ENCODE measurements at regions not wholly inside any gene's neighbourhood (a gene's known extent, or its start where the extent isn't known, plus 50 kb on each side); places are given as distances from the start of the nearest gene placed in this dataset.
"Not testable (repeated sequence)": the region's sequence is repeated elsewhere in the genome, so short reads cannot be mapped to it uniquely, and the experiment has no call there.

DNA sequence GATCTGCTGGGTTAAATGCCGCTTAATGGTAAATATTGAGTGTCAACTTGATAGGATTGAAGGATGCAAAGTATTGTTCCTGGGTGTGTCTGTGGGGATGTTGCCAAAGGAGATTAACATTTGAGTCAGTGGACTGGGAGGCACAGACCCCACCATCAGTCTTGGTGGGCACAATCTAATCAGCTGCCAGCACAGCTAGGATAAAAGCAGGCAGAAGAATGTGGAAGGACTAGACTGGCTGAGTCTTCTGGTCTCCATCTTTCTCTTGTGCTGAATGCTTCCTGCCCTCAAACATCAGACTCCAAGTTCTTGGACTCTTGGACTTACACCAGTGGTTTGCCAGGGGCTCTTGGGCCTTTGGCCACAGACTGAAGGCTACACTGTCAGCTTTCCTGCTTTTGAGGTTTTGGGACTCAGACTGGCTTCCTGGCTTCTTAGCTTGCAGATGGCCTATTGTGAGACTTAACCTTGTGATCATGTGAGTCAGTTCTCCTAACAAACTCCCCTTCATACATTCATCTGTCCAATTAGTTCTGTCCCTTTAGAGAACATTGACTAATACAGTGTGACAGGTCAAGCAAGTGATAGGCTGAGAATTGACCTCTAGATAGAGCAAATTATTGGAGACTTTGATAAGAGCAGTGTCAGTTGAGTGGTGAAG, 332.5 kb downstream of the DLEU7 start:
- not testable (repeated sequence) for DNase-seq

DNA sequence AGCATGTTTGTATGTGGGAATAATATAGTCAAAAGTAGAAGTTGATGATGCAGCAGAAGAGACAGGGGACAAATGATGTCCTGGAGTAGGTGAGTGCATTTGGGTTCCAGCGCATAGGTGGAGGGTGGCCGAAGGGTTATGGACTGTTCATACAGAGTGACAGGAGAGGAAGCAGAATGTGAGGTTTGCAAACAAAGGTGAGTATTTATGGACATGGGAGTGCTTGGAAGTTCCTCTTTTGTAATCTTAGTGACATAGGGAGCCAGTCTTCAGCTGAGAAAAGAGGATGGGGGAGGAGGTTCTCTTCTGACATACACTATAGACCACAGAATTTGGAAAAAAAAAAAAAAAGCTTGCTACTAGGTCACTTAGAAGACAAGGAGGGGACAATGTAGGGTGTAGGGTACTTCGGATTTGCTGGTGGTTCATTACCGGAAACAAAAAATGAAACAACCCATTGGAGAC, 331.6 kb downstream of the DLEU7 start:
- no peak for DNase-seq

DNA sequence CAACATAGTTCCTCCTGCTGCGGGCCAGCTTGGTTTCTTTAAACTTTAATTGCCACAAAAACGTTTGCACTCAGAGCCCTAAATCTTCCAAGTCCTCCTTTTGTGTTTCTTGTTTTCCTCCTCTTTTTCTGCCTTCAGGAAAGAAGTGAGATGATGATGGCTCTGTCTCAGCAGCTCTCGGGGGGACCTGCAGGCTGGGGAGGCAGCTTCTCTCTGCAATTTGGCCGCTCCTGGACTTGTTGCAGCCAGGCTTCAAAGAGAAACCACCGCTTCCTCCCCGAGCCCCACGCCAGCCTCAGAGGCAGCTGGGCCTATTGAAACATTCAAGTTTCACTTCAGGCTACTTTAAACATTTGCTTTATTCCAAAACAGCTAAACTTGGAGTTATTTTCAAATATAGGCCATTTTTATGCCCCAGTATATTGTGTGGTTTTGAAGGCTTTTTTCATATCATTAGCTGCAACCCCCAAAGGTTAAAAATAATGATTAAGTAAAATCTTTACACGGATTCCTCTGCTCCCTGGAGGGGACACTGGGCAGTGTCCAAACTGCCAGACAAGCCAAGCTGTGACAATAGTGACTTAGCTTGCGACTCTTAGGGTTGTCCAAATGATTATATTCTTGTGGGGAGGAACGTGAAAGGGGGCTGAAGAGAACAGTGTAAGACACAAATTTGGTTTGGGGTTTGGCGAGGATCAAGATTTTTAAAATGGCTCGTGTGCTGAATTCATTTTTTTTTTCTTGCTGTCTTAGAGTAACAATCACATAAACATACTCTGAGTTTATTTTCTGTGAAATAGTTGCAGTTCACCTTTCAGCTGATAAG, 330.8 kb downstream of the DLEU7 start:
- DNase-seq: no peak

DNA sequence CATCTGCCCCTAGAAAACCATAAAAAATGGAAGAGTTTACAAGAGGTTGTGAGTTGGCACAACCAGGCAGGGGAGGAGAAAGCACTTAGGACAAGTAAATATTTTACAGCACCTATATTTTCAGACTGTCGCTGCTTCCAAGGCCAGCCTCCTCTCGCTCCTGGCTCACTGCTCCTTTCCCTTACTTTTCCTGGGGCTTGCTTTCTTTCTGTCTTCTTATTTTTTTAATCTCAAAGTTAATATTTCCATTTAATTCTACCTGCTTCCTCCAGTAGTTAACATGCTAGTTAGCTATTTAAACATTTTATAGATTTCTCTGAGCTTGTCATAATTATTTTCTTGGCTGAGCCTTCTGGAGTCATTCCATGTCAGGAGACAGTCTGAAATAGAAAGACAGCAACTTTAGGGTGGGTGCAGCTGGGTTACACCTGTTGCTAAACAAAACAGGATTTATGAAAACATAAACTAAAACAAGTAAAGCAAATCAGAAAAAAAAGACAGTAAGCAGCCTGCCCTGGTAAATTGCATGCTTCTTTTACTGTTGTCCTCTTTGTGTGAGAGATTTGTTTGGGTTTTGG, 330.1 kb downstream of the DLEU7 start:
- DNase-seq: no peak

DNA sequence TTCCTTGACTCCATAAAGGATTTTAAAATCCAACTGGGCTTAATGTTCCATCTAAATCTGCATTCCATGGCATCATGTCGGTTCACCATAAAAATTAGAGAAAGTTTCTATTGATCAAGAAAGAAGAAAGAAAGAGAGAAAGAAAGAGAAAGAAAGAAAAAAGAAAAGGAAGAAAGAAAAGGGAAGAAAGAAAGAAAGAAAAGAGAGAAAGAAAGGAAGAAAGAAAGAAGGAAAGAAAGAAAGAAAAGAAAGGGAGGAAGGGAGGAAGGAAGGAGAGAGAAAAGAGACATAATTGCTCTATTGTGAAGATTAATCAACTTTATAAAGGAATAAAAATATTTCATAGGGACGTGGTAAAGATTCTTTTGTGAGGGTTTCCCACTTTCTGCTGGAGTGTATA, 329.2 kb downstream of the DLEU7 start:
- DNase-seq: no peak

DNA sequence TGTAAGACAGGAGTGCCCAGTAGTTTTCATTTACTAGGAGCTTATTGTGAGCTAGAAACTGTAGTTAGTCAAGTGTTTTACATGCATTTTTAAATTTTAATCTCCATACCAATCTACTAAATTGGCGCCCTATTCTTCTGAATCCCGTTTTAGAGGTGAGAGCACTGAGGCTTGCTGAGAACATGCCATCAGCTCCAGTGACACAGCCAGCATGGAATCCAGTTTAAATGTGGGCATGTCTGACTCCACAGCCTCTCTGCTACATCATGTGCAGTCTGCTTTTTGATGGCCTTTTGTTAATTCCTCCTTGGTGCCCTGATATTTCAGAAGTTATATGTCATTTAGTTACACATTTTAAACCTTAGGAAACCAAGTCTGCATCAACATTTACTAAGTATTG, 325.4 kb downstream of the DLEU7 start:
- DNase-seq: no peak

DNA sequence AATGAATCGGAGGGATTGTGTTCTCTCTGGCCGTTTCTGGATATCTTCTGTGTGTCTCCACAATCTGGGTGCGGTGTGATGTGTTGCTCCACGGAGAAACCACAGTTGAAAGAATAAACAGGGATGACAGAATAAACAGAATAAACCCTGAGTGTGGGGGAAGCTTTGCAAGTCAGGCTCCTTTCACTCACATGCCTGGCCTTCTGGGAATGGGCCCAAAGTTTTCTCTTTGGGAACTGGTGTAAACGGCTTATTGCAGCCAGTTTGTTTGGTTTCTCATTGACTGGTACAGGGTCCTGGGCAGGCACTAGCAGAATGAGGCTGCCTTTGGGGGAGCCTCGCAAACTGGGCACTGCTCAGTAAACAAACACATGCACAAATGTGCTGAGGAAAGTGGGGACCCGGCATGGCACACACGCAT, 324.7 kb downstream of the DLEU7 start:
- DNase-seq: no peak

DNA sequence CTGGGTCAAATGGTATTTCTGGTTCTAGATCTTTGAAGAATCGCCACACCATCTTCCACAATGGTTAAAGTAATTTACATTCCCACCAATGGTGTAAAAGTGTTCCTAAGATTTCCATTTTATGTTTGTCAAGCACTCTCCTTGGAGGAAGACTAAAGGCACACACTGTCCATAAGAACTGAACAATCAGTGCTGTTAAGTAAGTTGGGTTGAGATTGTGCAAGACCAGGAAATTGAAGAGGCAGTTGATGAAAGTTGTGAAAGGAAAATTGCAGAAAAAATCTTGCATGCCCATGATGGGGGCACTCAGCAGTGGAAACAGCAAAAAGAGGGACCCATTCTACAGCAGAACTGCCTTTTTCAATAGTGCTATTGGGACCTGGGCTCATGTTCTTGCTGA, 323.6 kb downstream of the DLEU7 start:
- no peak for DNase-seq

DNA sequence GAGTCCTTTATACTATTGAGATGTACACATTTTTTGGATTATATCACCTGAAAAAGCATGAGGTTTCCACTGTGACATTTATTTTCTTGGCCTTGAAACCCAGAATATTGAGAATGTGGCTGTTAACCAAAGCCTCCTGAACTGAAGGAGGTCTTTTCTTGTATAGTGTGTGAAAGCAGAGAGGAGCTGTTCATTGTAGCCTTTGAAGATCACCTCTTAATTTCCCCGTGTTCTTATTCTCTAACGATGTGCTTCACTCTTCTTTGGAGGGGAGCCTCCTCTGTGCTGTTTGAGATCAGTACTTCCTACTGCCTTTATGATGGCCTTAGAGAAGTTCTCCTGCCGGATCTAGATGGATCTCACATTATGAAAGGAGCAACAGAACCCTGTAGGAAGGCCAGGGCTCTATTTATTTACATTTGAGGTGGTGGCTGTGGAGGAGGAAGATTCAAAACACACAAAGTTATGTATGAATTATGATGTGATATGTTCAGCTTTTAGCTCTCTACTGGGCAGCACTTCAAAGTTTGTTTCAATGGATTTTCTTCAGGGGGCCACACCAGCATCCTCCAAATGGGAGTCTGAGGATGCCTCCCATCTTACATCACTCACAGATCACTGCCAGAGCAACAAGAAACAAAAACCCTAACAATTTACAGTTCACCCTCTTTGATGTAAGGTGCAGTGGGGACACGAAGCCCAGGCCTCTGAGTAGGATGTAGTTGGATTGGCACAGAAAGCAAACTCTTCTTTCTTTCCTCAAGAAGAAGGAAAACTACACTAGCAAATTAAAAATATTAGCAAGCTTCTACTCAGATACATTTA, 322.3 kb downstream of the DLEU7 start:
- no peak for DNase-seq

DNA sequence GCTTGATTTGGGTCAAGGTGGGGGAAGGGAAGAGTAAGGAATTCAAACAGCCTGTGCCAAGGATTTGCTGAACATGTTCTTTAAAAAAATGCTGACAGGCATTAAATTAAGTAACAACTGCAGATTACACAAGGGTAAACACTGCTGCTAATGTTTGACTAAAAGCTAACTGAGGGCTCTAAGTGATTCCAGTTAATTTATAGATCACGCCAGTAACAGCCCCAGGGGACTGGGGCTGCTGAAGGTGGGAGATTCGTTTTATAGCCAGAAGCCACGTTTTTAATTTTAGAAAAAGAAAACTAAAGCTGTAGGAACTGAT, 321.7 kb downstream of the DLEU7 start:
- no peak for DNase-seq

DNA sequence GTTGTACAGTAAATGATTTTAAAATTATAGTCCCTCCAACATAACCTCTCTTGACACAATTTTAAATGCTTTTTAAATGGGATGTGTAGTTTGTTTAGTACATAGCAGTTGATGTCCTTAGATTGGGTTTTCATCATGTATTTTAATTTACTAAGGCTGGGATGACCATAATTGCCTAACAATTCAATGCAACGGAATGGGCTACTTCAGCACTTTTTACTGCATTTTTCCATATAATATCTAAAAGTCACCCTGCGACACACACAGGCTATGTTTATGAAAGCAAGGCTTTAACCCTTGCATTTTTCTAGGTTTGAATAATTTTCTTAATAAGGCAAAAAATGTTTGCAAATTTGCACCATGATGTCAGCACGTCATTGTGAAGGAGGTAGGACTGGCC, 321.0 kb downstream of the DLEU7 start:
- no peak for DNase-seq

DNA sequence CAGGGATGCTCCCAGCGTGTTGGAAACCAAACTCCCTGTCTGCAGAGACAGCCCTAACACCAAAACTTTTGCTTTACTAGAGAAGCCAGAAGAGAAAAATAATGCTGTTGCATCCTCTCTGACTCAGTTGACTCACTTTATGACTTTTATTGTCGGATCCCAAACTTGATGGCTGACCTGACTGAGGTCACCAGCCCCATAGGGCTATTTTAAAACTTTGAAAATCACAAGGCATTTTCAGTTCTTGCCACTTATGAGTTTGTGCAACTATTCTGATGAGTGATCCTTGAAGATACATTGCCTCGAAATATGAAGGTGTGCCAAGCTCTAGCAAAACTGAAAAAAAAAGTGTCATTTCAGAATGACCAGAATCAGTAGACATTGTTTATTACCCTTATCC, 320.2 kb downstream of the DLEU7 start:
- DNase-seq: no peak

DNA sequence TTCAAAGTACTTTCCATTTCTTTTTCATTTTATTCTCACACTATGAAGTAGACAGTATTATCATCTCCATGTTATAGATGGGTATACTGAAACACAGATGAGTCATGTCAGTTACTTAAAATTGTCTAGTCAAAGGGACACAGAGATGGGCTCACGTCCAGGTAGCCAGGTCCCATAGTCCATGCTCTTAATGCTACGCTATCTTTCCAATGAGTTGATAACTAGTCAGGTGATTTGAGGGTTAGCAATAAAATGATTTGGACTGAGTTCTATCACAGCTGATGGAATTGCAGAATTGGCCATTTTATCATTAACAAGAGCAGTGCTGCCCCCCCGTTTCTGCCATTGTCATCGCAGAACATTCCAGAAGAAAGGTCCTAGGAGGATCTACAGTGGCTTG, 318.9 kb downstream of the DLEU7 start:
- DNase-seq: no peak

DNA sequence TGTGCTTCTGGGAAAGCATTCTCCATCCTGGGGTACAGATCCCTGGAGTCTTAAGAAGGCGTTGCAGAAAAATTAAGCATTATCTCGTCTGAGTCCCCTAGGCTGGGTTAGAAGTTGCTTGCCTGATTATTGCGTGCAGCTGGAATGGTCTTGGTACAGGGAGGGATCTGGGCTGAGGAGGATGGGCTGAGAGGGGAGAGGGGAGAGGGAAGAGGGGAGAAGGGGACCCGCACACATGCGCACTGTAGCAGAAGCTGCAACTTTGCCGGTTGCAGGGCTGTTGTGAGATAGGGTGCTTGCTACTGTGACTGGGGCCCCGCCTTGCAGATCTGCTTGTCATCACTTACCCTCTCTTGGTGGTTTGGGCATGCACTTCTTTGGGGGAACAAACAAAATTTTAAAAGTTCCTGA, 316.8 kb downstream of the DLEU7 start:
- no peak for DNase-seq

DNA sequence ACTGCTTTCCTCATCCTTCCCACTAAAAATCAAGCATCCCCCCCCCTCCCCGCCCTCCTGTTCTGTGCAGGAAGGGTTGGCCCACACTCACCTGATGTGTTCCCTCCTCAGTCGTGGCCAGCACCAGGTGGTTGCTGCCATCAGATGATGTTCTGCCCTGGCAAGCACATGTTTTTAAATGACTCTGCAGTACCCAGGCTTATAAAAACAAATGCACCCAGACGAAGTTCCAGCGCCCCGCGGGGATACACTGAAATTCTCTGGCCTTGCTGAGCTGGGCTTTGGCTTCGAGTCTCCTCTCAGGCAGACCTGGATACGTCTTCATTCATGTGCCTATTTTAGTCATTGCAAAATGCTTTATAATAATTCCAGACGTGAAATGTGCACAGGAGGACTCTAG, 316.3 kb downstream of the DLEU7 start:
- DNase-seq: no peak

DNA sequence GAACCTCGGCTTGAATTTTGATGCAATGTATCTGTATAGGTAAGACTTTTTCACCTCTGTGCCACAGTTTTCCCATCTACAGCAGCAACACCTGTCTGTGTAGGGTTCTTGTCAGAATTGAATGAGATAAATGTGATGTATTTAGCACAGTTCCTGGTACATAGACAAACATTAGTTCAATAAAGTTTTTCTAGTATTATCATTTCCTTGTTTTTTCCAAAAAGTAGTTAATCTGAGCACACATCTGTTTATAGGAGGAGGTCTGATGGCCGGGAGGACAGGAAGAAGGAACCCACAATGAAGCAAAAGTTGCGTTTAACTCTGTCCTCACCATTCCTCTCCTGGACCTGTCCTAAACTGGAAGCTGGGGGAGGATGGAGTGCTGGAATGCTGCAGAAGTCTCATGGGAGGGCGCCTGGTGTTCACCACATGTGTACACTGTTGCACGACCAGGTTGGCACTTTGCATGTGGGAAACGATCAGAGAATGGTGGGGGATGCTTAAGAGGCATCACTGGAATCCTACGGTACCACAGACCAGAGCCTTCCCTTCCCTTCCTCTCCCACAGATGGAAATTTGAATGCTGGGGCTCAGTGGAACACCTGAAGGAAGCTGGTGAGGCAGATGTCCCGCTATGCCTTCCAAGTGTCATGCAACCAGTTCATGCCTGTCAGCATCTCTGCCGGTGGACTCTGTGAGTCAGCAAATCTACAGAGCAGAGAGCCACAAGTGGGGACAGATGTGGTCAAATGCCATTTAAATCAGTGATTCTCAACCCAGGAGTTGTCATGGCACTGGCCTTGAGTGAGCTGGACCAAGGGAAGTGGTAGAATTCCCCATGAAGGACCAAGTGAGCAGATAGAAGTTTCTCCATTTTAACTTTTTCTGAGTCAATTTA, 315.6 kb downstream of the DLEU7 start:
- no peak for DNase-seq

DNA sequence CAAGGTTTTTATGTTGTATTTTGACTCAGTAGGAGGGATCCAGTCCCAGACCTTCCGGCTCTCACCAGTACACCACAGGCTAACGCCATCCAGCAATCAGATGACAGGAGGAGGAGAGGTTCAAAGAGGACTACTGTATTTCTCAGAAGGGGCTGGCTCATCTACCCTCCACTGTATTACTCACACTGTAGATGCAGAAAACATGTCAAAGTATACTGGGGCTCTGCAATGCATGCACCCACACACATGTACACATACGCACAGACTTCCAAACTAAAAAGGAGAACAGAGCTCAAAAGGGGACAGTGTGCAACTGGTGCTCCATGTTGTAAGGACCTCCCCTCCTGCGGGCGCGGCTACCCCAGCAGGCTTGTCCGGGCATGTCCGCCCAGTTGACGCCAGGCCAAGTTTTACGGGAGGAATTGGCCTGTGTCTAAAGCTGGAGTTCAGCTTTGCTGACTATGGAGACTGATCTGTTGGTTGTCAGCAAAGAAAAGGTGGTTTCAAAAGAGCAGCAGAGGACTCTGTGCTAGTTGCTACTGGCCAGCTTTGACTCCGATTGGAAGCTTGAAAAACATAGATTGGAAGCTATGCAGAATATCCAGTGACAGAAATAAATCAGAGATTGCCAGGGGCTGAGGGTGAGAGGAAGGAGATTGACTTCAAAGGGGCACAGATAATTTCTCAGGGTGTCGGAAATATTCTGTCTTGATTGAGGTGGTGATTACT, 314.2 kb downstream of the DLEU7 start:
- DNase-seq: no peak

DNA sequence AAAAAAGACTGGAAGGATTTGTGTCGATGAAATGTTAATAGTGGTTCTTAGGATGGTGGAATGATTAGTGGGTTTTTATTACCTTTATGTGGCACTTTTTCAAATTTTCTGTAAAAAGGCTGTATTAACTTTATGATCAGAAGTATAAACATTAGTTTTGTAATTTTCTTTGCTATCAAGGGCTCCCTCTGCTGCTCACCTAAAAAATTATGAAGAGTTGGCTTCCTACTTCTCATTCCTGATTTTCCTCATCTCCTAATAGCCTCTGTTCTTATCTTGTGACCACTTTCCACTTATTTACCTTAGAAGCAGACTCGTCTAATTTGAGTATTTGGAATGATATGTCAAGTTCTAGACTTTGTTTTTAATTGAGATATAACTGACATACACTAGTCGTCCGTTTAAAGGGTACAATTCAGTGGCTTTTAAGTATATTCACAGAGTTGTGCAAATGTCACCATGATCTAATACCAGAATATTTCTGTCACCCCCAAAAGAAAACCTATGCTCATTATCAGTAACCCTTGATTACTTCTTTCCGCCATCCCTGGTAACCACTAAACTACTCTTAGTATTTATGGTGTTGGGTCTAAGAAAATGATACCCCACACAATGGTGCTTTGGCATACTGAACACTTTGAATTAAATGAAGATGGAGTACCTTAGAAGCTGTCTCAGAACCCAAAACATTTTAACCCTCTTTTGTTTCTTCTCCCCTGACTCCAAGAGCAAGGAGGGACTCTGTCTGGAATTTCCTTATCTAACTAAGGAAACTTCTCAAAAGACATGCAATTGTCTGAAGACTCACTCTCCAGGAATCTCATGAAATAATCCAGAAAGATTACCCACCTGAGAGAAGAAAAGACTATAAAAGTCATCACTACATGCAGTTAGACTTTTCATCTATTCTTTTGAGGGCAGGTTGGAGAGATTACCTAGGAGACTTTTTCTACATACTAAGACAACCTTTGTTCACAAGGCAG, 311.3 kb downstream of the DLEU7 start:
- no peak for DNase-seq

DNA sequence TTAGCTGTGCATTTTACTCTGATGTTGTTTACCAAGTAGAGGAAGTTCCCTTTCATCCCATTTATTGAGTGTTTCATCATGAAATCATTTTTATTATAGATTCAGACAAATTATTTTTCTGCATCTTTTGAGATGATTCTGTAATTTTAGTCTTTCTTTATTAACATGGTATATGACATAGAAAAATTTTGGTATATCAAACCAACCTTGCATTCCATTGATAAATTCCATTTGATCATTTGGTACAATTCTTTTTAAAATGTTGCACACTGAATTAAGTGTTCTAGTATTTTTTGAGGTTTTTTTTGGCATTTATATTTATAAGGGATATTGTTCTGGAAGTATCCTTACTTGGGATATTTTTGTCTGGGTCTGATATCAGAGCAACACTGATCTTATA, 308.4 kb downstream of the DLEU7 start:
- no peak for DNase-seq

DNA sequence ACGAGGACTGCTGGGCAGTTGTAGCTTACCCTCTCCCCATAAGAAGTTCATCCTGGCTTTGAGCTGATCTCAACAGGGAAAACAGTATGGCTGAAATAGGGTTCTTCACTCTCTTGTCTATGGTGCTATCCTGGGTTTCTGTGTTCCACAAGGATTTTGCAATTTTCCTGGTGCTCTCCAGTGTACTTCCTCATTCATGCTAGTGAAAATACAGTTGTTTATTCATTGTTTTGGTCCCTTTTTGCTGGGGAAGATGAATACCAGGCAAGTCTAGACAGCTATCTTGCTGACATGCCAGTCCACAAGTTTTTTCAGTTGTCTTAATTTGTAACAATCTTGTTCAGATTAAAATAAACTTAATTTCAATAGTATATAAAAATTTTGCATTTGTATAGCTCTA, 306.5 kb downstream of the DLEU7 start:
- DNase-seq: no peak

Data from NCI-H1417 treated with DMSO at 0.1 percent for 48 hours (cell line).